Gastroesophageal sphincter (tissue), 3 donors: ENCODE measurements at regions not wholly inside any gene's neighbourhood (a gene's known extent, or its start where the extent isn't known, plus 50 kb on each side); places are given as distances from the start of the nearest gene placed in this dataset.

Experiments
- CTCF ChIP-seq, 4 experiments: fragments of 200-600 bp in 2 of 4; fragments of 450-650 bp in 2 of 4; sonication (generic) in 1 of 4; IDR thresholded peaks; one replicate each; pipeline ENCODE4 v1.5.1; 2017 to 2019; ENCODE audit warnings: antibody characterized with exemption in 4 of 4, mild to moderate bottlenecking in 2 of 4, moderate library complexity in 2 of 4
- POLR2A ChIP-seq, 2 donors: fragments of 450-650 bp; IDR thresholded peaks; one replicate each; pipeline ENCODE4 v1.6.1; 2017; ENCODE audit warnings: antibody characterized with exemption in 2 of 2, mild to moderate bottlenecking in 2 of 2, moderate library complexity in 1 of 2
- POLR2AphosphoS5 ChIP-seq: sonication (generic); formaldehyde crosslinking; IDR thresholded peaks from one replicate; pipeline ENCODE4 v1.6.1; 2017; ENCODE audit warnings: antibody characterized with exemption

- no peak for TF ChIP-seq POLR2A (IDR thresholded peaks at IDR 0.05)
- no peak for TF ChIP-seq CTCF (IDR thresholded peaks at IDR 0.05)
- TF ChIP-seq POLR2AphosphoS5 = no peak
Observed at GRCh38 chr10:63718006-63718405, 196.8 kb downstream of the REEP3 start.
